GM12864 (cell line): ENCODE measurements at regions not wholly inside any gene's neighbourhood (a gene's known extent, or its start where the extent isn't known, plus 50 kb on each side); places are given as distances from the start of the nearest gene placed in this dataset.

Source experiments
- DNase-seq: peaks from one replicate; pipeline ENCODE4 v3.0.0-alpha.2; 2011; ENCODE audit warnings: low read depth
- H3K4me3 ChIP-seq: 2 replicates; pipeline ENCODE4 v1.5.1; 2011; ENCODE audit warnings: mild to moderate bottlenecking, low read depth, low read length, control low read depth
- TF ChIP-seq, protein P1 (sequence below): IDR thresholded peaks from 2 replicates; pipeline ENCODE4 v1.5.1; 2011; ENCODE audit warnings: low read depth, mild to moderate bottlenecking, moderate library complexity, low read length, control low read depth, inconsistent platforms; ENCODE audit errors: missing control alignments

DNA sequence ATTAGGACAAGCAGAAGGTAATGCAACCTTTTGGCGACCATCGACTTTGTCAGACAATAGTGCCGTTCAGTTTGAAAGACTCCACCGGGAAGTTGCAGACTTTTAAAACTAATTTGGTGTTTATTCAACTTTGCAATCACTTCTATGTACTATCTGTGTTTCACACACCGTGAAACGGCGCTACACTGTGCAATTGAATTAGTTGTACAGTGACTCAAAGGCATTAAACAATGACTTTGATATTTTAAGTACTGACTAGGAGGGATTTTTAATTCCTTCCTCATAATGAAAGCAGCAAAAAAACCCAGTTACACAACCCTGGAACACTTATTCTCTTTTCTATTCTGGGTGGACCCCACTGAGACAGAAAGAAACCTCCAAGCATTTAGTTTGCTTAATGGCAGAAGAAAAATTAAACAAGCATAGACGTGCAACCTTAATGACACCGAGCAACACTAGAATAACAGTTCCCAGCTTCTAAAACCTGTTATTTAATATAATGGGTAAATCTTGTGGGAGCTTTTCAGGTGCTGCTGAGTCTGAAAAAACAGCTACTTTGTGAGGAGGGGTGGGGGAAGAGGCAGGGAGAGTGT is 176.8 kb downstream of the LMO4 start:
- no peak for DNase-seq
- H3K4me3 ChIP-seq, result no peak overlapping the region
- TF ChIP-seq, protein P1, sequence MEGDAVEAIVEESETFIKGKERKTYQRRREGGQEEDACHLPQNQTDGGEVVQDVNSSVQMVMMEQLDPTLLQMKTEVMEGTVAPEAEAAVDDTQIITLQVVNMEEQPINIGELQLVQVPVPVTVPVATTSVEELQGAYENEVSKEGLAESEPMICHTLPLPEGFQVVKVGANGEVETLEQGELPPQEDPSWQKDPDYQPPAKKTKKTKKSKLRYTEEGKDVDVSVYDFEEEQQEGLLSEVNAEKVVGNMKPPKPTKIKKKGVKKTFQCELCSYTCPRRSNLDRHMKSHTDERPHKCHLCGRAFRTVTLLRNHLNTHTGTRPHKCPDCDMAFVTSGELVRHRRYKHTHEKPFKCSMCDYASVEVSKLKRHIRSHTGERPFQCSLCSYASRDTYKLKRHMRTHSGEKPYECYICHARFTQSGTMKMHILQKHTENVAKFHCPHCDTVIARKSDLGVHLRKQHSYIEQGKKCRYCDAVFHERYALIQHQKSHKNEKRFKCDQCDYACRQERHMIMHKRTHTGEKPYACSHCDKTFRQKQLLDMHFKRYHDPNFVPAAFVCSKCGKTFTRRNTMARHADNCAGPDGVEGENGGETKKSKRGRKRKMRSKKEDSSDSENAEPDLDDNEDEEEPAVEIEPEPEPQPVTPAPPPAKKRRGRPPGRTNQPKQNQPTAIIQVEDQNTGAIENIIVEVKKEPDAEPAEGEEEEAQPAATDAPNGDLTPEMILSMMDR, result no peak

GRCh38 chr1:87506147-87506546 is 177.5 kb downstream of the LMO4 start:
- TF ChIP-seq, protein P1, result no peak
- no peak for DNase-seq
- H3K4me3 ChIP-seq, result no peak overlapping the region

- DNase-seq, result no peak
- TF ChIP-seq, protein P1, result no peak
- H3K4me3 ChIP-seq, result no peak overlapping the region
Observed at GRCh38 chr1:87508247-87508787, 179.6 kb downstream of the LMO4 start.

DNA sequence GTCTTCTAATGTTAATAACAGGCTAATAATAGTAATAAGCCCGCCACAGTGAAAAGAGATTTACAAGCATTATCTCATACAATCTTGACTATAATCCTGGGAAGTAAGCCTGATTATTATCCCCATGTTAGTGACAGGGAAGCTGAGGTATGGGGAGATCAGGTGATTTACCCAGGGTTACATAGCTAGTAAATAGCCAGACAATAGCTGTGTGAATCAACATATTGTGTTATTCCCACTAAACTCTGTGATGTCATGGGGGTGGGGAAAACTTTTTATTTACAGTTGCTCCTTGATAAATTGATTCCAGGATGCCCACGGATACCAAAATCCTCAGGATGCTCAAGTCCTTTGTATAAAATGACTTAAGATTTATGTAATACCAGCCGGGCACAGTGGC is 181.9 kb downstream of the LMO4 start:
- TF ChIP-seq, protein P1, result no peak
- H3K4me3 ChIP-seq, result no peak overlapping the region
- no peak for DNase-seq

GRCh38 chr1:87511449-87511848 is 182.8 kb downstream of the LMO4 start:
- DNase-seq, result no peak
- no peak overlapping the region for H3K4me3 ChIP-seq
- TF ChIP-seq, protein P1, result no peak

GRCh38 chr1:87512431-87512830 is 183.8 kb downstream of the LMO4 start:
- DNase-seq, result no peak
- TF ChIP-seq, protein P1, result no peak
- H3K4me3 ChIP-seq, result no peak overlapping the region

DNA sequence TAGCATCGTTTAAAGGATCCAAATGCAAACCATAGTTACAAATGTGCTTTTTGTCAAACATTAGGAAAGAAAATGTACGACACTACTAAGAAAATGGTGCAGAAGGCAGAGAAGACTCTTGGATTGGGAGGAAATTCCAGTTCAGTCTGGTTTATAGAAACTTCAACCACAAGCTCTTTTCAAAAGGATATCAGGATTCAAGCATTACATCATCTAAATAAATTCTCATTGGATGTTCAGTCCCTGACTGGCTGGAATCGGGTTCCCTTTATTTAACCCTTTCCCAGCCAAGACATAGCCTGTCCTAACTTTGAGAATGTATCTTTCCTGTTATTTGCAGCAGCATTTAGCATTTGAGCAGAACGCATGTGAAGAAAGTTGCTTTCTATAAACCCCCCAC is 184.6 kb downstream of the LMO4 start:
- DNase-seq, result no peak
- TF ChIP-seq, protein P1, result no peak
- H3K4me3 ChIP-seq, result no peak overlapping the region
